ENCODE measurements at regions not wholly inside any gene's neighbourhood (a gene's known extent, or its start where the extent isn't known, plus 50 kb on each side); places are given as distances from the start of the nearest gene placed in this dataset.
"Not testable (repeated sequence)": the region's sequence is repeated elsewhere in the genome, so short reads cannot be mapped to it uniquely, and the experiment has no call there.

DNA sequence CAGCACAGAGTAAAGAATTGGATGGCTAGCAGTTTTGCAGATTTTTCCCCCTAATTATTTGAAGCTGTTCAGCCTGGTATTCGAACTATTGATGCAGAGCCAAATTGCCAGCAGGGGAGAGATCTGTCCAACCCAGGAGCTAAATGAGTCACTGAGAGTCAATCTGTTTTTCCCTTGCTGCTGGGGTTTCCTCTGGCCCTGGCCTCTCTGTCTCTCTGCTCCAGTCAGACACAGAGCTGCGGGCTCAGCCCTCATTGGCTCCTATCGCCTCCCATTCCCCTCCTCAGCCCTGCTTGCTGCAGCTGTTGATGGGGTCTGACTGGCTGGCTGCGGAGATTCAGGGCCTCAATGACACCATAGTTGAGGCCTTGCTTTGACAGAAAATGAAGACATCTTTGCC, 284.9 kb upstream of the NOTCH2NLA start:
- TF ChIP-seq, protein P1, sequence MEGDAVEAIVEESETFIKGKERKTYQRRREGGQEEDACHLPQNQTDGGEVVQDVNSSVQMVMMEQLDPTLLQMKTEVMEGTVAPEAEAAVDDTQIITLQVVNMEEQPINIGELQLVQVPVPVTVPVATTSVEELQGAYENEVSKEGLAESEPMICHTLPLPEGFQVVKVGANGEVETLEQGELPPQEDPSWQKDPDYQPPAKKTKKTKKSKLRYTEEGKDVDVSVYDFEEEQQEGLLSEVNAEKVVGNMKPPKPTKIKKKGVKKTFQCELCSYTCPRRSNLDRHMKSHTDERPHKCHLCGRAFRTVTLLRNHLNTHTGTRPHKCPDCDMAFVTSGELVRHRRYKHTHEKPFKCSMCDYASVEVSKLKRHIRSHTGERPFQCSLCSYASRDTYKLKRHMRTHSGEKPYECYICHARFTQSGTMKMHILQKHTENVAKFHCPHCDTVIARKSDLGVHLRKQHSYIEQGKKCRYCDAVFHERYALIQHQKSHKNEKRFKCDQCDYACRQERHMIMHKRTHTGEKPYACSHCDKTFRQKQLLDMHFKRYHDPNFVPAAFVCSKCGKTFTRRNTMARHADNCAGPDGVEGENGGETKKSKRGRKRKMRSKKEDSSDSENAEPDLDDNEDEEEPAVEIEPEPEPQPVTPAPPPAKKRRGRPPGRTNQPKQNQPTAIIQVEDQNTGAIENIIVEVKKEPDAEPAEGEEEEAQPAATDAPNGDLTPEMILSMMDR (conservative IDR thresholded peaks at IDR 0.05; ENCODE audit: low read depth, low read length) = not testable (repeated sequence)
- not testable (repeated sequence) for TF ChIP-seq EZH2phosphoT487 (IDR thresholded peaks at IDR 0.05; ENCODE audit: borderline replicate concordance, low read length); EZH2 (IDR thresholded peaks at IDR 0.05; ENCODE audit: low read length, unreplicated experiment)

Measured in PC-3 (cell line).